CD4-positive, CD25-positive, alpha-beta regulatory T cell (primary cell): ENCODE measurements at regions not wholly inside any gene's neighbourhood (a gene's known extent, or its start where the extent isn't known, plus 50 kb on each side); places are given as distances from the start of the nearest gene placed in this dataset.
"Not testable (repeated sequence)": the region's sequence is repeated elsewhere in the genome, so short reads cannot be mapped to it uniquely, and the experiment has no call there.

ENCODE experiments used
- ATAC-seq, 2 donors: fragments of 150-1000 bp; cut with Tn5 transposase; one replicate each; pipeline ENCODE4 v1.10.0; 2021; ENCODE audit warnings: low read depth in 2 of 2, moderate number of reproducible peaks in 2 of 2, moderate library complexity in 1 of 2
- DNase-seq, 3 donors: peaks; one replicate each; pipeline versions ENCODE4 v3.0.0 to v3.0.0-alpha.2; 2012 to 2022; ENCODE audit warnings: mixed read lengths in 1 of 3
- H3K27ac ChIP-seq: one replicate; pipeline ENCODE4 v1.7.0; 2013; ENCODE audit warnings: mild to moderate bottlenecking, low read length; ENCODE audit not compliant: insufficient read depth, poor library complexity, severe bottlenecking
- H3K27me3 ChIP-seq: one replicate; pipeline ENCODE4 v1.7.0; 2013; ENCODE audit warnings: low read length; ENCODE audit not compliant: control insufficient read depth, insufficient read depth
- H3K36me3 ChIP-seq: one replicate; pipeline ENCODE4 v1.7.0; 2013; ENCODE audit warnings: mild to moderate bottlenecking, low read length, moderate library complexity; ENCODE audit not compliant: control insufficient read depth, insufficient read depth
- H3K4me1 ChIP-seq: 2 replicates; pipeline ENCODE4 v1.7.0; 2013; ENCODE audit warnings: mild to moderate bottlenecking, low read length; ENCODE audit not compliant: insufficient read depth, control insufficient read depth, poor library complexity, severe bottlenecking
- H3K4me3 ChIP-seq: one replicate; pipeline ENCODE4 v1.7.0; 2013; ENCODE audit warnings: low read depth, mild to moderate bottlenecking, low read length, moderate library complexity
- H3K9me3 ChIP-seq, 2 experiments: 1 replicate in 1 of 2; 2 replicates in 1 of 2; pipeline ENCODE4 v1.7.0; 2013; ENCODE audit warnings: low read length in 2 of 2, mild to moderate bottlenecking in 1 of 2, moderate library complexity in 1 of 2; ENCODE audit not compliant: control insufficient read depth in 2 of 2
- H3K27ac Mint-ChIP-seq, 3 donors: one replicate each; pipeline ENCODE4 v1.8.0; 2020 to 2022; ENCODE audit warnings: mild to moderate bottlenecking in 3 of 3, mixed read lengths in 3 of 3, moderate library complexity in 2 of 3
- H3K27me3 Mint-ChIP-seq: one replicate; pipeline ENCODE4 v1.8.0; 2022; ENCODE audit warnings: mild to moderate bottlenecking, mixed read lengths
- H3K36me3 Mint-ChIP-seq: one replicate; pipeline ENCODE4 v1.8.0; 2020; ENCODE audit warnings: mixed read lengths
- H3K4me1 Mint-ChIP-seq, 4 donors: one replicate each; pipeline ENCODE4 v1.8.0; 2020 to 2022; ENCODE audit warnings: mixed read lengths in 4 of 4, mild to moderate bottlenecking in 1 of 4
- H3K4me3 Mint-ChIP-seq, 4 donors: one replicate each; pipeline ENCODE4 v1.8.0; 2020 to 2022; ENCODE audit warnings: mild to moderate bottlenecking in 4 of 4, mixed read lengths in 4 of 4, moderate library complexity in 3 of 4
- H3K9me3 Mint-ChIP-seq, 7 donors: one replicate each; pipeline ENCODE4 v1.8.0; 2020 to 2022; ENCODE audit warnings: mixed read lengths in 7 of 7, mild to moderate bottlenecking in 3 of 7, moderate library complexity in 2 of 7

GRCh38 chr3:21020043-21020442 is 731.0 kb downstream of the ZNF385D start:
- peaks cover 0 to 21% (median 8%) of the 10 kb centered on the region in 7 donors for H3K9me3 Mint-ChIP-seq
- H3K27ac Mint-ChIP-seq: no peak overlapping the region
- ATAC-seq (no peak), DNase-seq (no peak)
- Histone ChIP-seq H3K27ac (no peak overlapping the region), H3K36me3 (no peaks in the 10 kb centered on the region), H3K4me3 (no peak overlapping the region), H3K27me3 (no peaks in the 10 kb centered on the region), H3K9me3 (peaks cover 3 to 4% of the 10 kb centered on the region in 2 experiments), H3K4me1 (no peaks in the 10 kb centered on the region)
- H3K4me1 Mint-ChIP-seq: no peaks in the 10 kb centered on the region
- H3K27me3 Mint-ChIP-seq: no peaks in the 10 kb centered on the region
- no peak overlapping the region for H3K4me3 Mint-ChIP-seq
- H3K36me3 Mint-ChIP-seq: no peaks in the 10 kb centered on the region

GRCh38 chr3:21017115-21017852 is 733.7 kb downstream of the ZNF385D start:
- Mint-ChIP-seq H3K4me3 (no peak overlapping the region), H3K4me1 (no peaks in the 10 kb centered on the region), H3K36me3 (no peaks in the 10 kb centered on the region), H3K27ac (no peak overlapping the region), H3K9me3 (peaks cover 0 to 30% (median 12%) of the 10 kb centered on the region in 7 donors), H3K27me3 (no peaks in the 10 kb centered on the region)
- ATAC-seq (no peak), DNase-seq (no peak)
- H3K4me1 ChIP-seq: no peaks in the 10 kb centered on the region
- peaks cover 3 to 4% of the 10 kb centered on the region in 2 experiments for H3K9me3 ChIP-seq
- no peak overlapping the region for H3K4me3 ChIP-seq
- no peak overlapping the region for H3K27ac ChIP-seq
- H3K36me3 ChIP-seq: no peaks in the 10 kb centered on the region
- H3K27me3 ChIP-seq: no peaks in the 10 kb centered on the region

- no peak for DNase-seq
- H3K27ac ChIP-seq: no peak overlapping the region
- ATAC-seq: no peak
- no peaks in the 10 kb centered on the region for H3K4me1 Mint-ChIP-seq
- peaks cover 3 to 41% (median 9%) of the 10 kb centered on the region in 7 donors for H3K9me3 Mint-ChIP-seq
- H3K9me3 ChIP-seq: peaks cover under 1 to 4% of the 10 kb centered on the region in 2 experiments
- no peak overlapping the region for H3K27ac Mint-ChIP-seq
- no peaks in the 10 kb centered on the region for H3K27me3 ChIP-seq
- no peaks in the 10 kb centered on the region for H3K36me3 Mint-ChIP-seq
- H3K27me3 Mint-ChIP-seq: no peaks in the 10 kb centered on the region
- no peak overlapping the region for H3K4me3 ChIP-seq
- no peaks in the 10 kb centered on the region for H3K36me3 ChIP-seq
- no peak overlapping the region for H3K4me3 Mint-ChIP-seq
- H3K4me1 ChIP-seq: no peaks in the 10 kb centered on the region
These were observed 737.4 kb downstream of the ZNF385D start for GRCh38 chr3:21013566-21013965.

- Histone ChIP-seq H3K27ac (no peak overlapping the region), H3K36me3 (no peaks in the 10 kb centered on the region), H3K4me1 (no peaks in the 10 kb centered on the region), H3K4me3 (no peak overlapping the region), H3K27me3 (no peaks in the 10 kb centered on the region), H3K9me3 (no peaks in the 10 kb centered on the region)
- no peaks in the 10 kb centered on the region for H3K27me3 Mint-ChIP-seq
- no peak for DNase-seq
- H3K4me1 Mint-ChIP-seq: no peaks in the 10 kb centered on the region
- ATAC-seq: no peak
- no peak overlapping the region for H3K4me3 Mint-ChIP-seq
- H3K9me3 Mint-ChIP-seq: peaks cover 0 to 9% (median 3%) of the 10 kb centered on the region in 7 donors
- no peaks in the 10 kb centered on the region for H3K36me3 Mint-ChIP-seq
- H3K27ac Mint-ChIP-seq: no peak overlapping the region
These were observed 751.3 kb downstream of the ZNF385D start for GRCh38 chr3:20999661-21000060.

GRCh38 chr3:20997183-20997582 is 753.8 kb downstream of the ZNF385D start:
- Mint-ChIP-seq H3K9me3 (peaks cover 0 to 5% (median 1%) of the 10 kb centered on the region in 7 donors), H3K27ac (no peak overlapping the region), H3K36me3 (no peaks in the 10 kb centered on the region), H3K4me3 (no peak overlapping the region), H3K27me3 (no peaks in the 10 kb centered on the region), H3K4me1 (no peaks in the 10 kb centered on the region)
- no peak for ATAC-seq
- Histone ChIP-seq H3K4me3 (no peak overlapping the region), H3K27ac (no peak overlapping the region), H3K4me1 (no peaks in the 10 kb centered on the region), H3K9me3 (no peaks in the 10 kb centered on the region), H3K27me3 (no peaks in the 10 kb centered on the region), H3K36me3 (no peaks in the 10 kb centered on the region)
- no peak for DNase-seq

DNA sequence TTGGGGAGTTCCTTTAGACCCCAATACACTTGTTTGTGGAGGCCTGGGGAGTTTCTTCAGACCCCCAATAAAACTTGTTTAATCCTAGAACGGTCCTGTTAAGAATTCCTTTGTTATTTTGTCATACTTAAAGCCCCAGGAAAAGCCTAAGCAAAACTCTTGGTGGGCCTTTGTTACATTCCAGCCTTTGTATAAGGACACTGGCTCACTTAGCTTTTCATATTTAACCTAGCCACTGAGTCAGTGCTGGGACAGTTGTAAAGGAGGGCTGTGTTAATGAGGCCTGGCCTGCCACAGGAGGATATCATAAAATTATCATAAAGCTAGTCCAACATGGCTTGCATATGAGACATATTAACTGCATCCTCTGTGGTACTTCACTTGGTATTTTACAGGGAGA is 760.1 kb downstream of the ZNF385D start:
- Mint-ChIP-seq H3K27ac (no peak overlapping the region), H3K36me3 (no peaks in the 10 kb centered on the region), H3K4me3 (no peak overlapping the region), H3K4me1 (no peaks in the 10 kb centered on the region), H3K9me3 (peaks cover 0 to 9% (median 3%) of the 10 kb centered on the region in 7 donors), H3K27me3 (no peaks in the 10 kb centered on the region)
- Histone ChIP-seq H3K4me3 (no peak overlapping the region), H3K36me3 (no peaks in the 10 kb centered on the region), H3K27me3 (no peaks in the 10 kb centered on the region), H3K9me3 (peaks cover 0 to 2% of the 10 kb centered on the region in 2 experiments), H3K27ac (no peak overlapping the region), H3K4me1 (no peaks in the 10 kb centered on the region)
- DNase-seq (no peak), ATAC-seq (no peak)

DNA sequence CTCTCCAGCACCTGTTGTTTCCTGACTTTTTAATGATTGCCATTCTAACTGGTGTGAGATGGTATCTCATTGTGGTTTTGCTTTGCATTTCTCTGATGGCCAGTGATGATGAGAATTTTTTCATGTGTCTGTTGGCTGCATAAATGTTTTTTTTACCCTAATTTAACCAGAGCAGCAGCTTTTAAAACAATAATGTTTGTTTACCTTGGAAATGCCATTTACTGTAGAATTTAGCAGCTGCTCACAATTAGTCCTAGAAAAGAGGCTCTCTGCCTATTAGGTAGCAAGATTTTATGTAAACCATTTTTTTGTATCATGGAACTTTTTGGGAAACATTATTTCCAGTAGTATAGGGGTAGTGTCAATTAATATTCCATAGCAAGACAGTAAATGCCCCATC is 761.4 kb downstream of the ZNF385D start:
- not testable (repeated sequence) for H3K27me3 Mint-ChIP-seq, H3K27me3 ChIP-seq, H3K36me3 Mint-ChIP-seq, H3K4me3 ChIP-seq, H3K4me1 ChIP-seq, H3K27ac ChIP-seq, DNase-seq, H3K4me3 Mint-ChIP-seq, H3K36me3 ChIP-seq, H3K27ac Mint-ChIP-seq, ATAC-seq, H3K9me3 ChIP-seq, H3K4me1 Mint-ChIP-seq
- H3K9me3 Mint-ChIP-seq: peaks cover 0 to 11% (median 3%) of the 10 kb centered on the region in 7 donors

DNA sequence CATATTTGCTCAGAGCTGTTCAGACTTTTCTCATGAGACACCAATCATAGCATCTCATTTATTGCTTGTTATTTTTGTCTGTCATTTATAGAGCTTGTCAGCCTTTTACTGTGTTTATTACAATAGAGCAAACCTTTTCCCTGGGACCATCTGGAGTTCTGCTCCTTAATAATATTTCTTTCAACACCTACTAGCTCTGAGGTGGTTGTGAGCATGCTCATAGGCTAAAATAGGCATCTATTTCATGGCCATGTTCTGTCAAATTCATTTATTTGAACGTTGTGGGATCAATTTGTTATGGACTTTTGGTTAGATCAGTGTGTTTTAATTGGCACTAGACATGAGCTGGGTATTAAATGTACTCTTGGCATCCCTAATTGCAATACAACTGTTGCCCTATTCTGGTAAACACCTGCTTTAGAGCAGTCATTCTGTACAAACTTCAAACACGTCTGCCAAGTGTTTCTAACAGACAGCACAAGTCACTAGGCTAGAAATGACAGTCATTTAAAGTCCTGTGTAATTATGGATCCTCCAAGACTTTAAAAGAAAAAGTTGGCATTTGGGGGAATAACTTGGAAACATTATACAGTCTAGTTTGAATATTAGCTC is 766.3 kb downstream of the ZNF385D start:
- no peak overlapping the region for H3K4me3 ChIP-seq
- H3K27ac ChIP-seq: no peak overlapping the region
- Mint-ChIP-seq H3K4me3 (no peak overlapping the region), H3K36me3 (no peaks in the 10 kb centered on the region), H3K27ac (no peak overlapping the region), H3K27me3 (no peaks in the 10 kb centered on the region), H3K4me1 (no peaks in the 10 kb centered on the region), H3K9me3 (peaks cover 5 to 10% (median 6%) of the 10 kb centered on the region in 7 donors)
- ATAC-seq (no peak), DNase-seq (no peak)
- H3K27me3 ChIP-seq: no peaks in the 10 kb centered on the region
- H3K4me1 ChIP-seq: no peaks in the 10 kb centered on the region
- no peaks in the 10 kb centered on the region for H3K36me3 ChIP-seq
- peaks cover 0 to 2% of the 10 kb centered on the region in 2 experiments for H3K9me3 ChIP-seq
